Spinal cord (tissue), 9 donors: ENCODE measurements at regions not wholly inside any gene's neighbourhood (a gene's known extent, or its start where the extent isn't known, plus 50 kb on each side); places are given as distances from the start of the nearest gene placed in this dataset.

ENCODE experiments used
- DNase-seq, 6 donors: peaks; one replicate each; pipeline versions ENCODE4 v3.0.0 to v3.0.0-alpha.2; 2013 to 2015; ENCODE audit warnings: low spot score in 6 of 6, low read depth in 4 of 6
- H3K27ac ChIP-seq: one replicate; pipeline ENCODE4 v1.5.1; 2013; ENCODE audit warnings: low read depth, low read length, control low read depth
- H3K27me3 ChIP-seq: one replicate; pipeline ENCODE4 v1.6.1; 2013; ENCODE audit warnings: low read length; ENCODE audit not compliant: control insufficient read depth, insufficient read depth
- H3K36me3 ChIP-seq: one replicate; pipeline ENCODE4 v1.6.1; 2013; ENCODE audit warnings: low read length; ENCODE audit not compliant: control insufficient read depth, insufficient read depth
- H3K4me1 ChIP-seq: one replicate; pipeline ENCODE4 v1.6.1; 2013; ENCODE audit warnings: low read length; ENCODE audit not compliant: control insufficient read depth, insufficient read depth
- H3K4me3 ChIP-seq: one replicate; pipeline ENCODE4 v1.5.1; 2013; ENCODE audit warnings: low read depth, low read length, control low read depth
- H3K9me3 ChIP-seq: one replicate; pipeline ENCODE4 v1.6.1; 2013; ENCODE audit warnings: low read length; ENCODE audit not compliant: control insufficient read depth, insufficient read depth
- WGBS: methylation state at CpG from one replicate; pipeline ENCODE4 v1.1.5; 2013; ENCODE audit warnings: missing lambda C conversion rate; ENCODE audit not compliant: insufficient coverage; 5-methylcytosine and 5-hydroxymethylcytosine counted together
- donor health status: healthy.

DNA sequence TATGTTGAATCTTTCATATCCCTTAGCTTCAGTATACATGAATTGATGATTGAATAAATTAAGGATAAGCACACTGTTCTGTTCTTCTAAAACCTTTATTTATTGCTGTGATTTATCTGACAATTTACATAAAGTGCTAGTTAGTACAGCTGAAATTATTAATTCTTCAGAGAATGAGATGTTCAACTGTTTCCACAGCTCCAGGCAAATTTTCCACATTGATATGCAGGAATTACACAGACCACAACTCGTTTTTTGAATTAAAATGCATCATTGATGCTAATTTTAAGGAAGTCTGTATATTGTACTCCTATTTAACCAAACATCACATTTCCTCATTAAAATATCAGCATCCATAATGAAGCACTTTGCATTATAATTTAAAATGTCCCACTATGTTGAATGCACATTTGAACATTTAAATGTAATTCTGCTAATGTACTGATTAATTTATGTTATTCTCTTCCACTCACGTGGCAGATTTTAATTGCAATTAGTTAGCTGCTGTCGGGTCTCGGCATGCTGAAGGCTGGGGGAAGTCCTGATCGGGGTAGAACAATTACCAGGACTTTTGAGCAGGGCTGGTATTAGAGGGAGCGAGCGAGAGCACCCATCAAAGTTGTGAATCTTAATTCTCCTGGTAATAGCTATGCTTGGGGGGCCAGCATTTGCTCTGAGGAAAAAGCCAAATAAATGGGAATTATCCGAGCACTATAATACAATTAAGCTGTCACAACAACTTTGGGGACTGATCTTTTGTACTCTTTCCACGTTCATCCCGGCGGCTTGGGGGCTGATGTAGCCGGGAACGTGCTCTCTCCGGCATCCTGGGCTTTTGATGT is 136.7 kb upstream of the TMTC4 start:
- DNase-seq = peak in 2 of 6 donors; percentile 74 to 84
- no peak overlapping the region for H3K4me3 ChIP-seq
- 40% methylated on average over 1 of the region's 14 CpGs for WGBS

DNA sequence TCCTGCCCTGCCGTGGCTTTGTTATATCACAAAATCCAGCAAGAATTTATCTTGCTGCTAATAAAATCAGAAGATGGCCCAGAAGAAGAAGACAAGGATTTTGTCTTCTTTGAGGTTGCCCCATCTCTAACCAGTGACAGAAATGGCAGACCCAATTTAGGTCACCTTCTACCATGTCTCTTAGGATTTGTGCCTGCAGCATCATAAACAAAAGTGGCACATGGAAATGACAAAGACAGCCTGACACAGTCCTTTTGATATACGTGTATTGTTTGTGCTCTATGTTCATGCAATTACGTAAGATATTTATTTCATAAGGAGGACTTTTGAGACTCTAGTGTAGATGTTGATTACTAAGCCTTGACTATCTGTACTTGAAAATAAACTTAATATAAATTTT is 135.9 kb upstream of the TMTC4 start:
- Histone ChIP-seq H3K9me3 (no peaks in the 10 kb centered on the region), H3K27me3 (peaks cover 2% of the 10 kb centered on the region), H3K27ac (no peak overlapping the region), H3K36me3 (no peaks in the 10 kb centered on the region), H3K4me1 (peaks cover 5% of the 10 kb centered on the region), H3K4me3 (no peak overlapping the region)
- peak in 1 of 6 donors; percentile 12 for DNase-seq
- WGBS = no CpG with 5 or more reads among the region's 3 CpGs

More for the DNA sequence above, 136.7 kb upstream of the TMTC4 start:
- H3K9me3 ChIP-seq = no peaks in the 10 kb centered on the region
- H3K27ac ChIP-seq = no peak overlapping the region
- peaks cover 2% of the 10 kb centered on the region for H3K27me3 ChIP-seq
- H3K4me1 ChIP-seq = peaks cover 8% of the 10 kb centered on the region
- no peaks in the 10 kb centered on the region for H3K36me3 ChIP-seq

DNA sequence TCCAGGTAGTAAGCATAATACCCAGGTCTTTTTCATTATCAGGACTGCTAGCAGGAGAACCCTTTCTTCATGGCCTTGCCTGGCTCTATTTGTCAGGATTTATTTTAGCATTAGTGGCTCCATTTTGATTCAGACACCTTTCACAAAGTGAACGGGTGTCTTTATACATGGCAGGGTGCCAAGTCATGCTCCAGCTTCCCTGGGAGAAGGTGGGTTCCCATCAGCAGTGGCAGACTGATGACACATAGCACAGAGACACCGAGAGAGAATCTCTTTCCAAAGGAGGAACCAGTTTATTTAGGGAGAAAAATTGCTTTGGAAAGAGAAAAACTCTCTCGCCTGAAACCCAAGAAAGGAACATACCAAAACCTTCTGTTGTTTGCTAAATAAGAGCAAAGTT is 135.3 kb upstream of the TMTC4 start:
- no peak for DNase-seq
- peaks cover 5% of the 10 kb centered on the region for H3K4me1 ChIP-seq
- no peak overlapping the region for H3K4me3 ChIP-seq
- no CpG with 5 or more reads among the region's 3 CpGs for WGBS
- H3K9me3 ChIP-seq = no peaks in the 10 kb centered on the region
- no peak overlapping the region for H3K27ac ChIP-seq
- H3K36me3 ChIP-seq = no peaks in the 10 kb centered on the region
- peaks cover 2% of the 10 kb centered on the region for H3K27me3 ChIP-seq

DNA sequence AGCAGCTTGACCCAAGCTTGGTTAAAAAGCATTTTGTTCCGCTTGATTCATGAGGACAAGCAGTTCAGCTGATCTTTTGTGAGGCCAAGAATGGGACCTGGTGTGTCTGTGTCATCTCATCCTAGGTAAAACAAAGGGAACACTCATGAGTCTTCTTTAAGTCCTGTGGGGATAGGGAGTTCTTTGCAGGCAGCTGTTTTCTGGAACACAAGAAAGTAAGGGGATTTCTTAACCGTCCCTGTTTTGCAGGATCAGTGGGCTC is 134.5 kb upstream of the TMTC4 start:
- Histone ChIP-seq H3K4me3 (no peak overlapping the region), H3K27ac (no peak overlapping the region), H3K9me3 (no peaks in the 10 kb centered on the region), H3K4me1 (peaks cover 5% of the 10 kb centered on the region), H3K36me3 (no peaks in the 10 kb centered on the region), H3K27me3 (peaks cover 2% of the 10 kb centered on the region)
- no peak for DNase-seq
- 70% methylated on average over 2 of the region's 2 CpGs for WGBS

DNA sequence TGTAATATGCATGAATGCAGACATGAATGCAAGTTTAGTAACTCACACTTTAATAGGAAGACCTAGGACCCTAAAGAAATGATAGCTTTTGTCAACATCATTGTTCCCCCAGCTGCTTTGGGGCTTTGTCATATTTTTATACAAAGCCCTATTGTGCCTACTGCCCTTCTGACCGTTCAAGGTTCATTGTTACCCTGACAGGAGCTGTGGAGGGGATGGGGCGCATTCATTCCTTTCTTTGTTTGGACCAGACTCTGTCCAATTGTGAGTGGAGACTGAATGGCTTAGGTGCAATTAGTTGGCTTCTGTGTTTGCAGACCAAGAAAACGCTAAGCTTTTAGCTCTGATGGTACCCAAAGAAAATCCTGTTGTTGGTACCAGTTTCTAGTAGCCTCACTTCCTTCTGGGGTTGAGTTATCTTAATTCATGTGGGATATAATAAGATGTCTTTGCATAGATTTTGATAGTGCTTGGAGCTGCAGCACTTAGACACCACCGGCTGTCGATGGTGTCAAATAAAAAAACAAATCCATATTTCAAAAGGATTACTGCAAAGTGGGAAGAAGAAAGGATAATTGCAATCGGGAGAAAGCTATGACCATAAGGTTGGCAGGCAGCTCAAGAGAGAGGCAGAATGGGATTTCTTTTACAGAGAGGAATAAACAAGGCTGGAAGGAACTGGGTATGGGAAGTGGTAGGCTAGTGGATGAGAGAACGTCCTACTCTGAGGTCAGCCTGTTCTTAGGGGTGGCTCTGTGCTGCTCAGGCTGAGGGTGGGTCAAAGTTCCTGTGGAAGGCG is 133.9 kb upstream of the TMTC4 start:
- Histone ChIP-seq H3K9me3 (no peaks in the 10 kb centered on the region), H3K27me3 (peaks cover 2% of the 10 kb centered on the region), H3K27ac (no peak overlapping the region), H3K4me1 (peaks cover 5% of the 10 kb centered on the region), H3K36me3 (no peaks in the 10 kb centered on the region), H3K4me3 (no peak overlapping the region)
- 47% methylated on average over 5 of the region's 8 CpGs for WGBS
- DNase-seq = peak in 1 of 6 donors; percentile 46

DNA sequence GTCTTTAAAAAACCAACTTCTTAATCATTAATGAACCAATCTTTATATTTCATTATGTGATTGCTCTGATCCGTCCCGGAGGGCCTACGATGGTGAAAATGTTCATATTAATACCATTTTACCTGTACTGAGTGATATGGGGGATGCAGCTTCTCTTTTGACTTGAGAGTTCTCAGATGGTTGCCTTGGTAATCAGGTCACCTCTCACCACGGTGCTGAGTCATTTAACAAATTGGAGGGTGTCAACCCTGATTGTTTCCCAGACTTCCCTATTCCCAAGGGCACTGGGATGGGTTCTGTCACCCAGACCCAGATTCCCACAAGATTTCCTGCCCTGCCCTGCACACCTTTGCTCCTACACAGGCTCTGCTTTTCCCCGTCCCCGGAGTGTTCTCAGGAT is 128.5 kb upstream of the TMTC4 start:
- no peaks in the 10 kb centered on the region for H3K9me3 ChIP-seq
- no peak overlapping the region for H3K27ac ChIP-seq
- no peaks in the 10 kb centered on the region for H3K36me3 ChIP-seq
- H3K27me3 ChIP-seq = no peaks in the 10 kb centered on the region
- DNase-seq = no peak
- no peak overlapping the region for H3K4me3 ChIP-seq
- 0% methylated on average over 1 of the region's 6 CpGs for WGBS
- H3K4me1 ChIP-seq = peaks cover 3% of the 10 kb centered on the region

DNA sequence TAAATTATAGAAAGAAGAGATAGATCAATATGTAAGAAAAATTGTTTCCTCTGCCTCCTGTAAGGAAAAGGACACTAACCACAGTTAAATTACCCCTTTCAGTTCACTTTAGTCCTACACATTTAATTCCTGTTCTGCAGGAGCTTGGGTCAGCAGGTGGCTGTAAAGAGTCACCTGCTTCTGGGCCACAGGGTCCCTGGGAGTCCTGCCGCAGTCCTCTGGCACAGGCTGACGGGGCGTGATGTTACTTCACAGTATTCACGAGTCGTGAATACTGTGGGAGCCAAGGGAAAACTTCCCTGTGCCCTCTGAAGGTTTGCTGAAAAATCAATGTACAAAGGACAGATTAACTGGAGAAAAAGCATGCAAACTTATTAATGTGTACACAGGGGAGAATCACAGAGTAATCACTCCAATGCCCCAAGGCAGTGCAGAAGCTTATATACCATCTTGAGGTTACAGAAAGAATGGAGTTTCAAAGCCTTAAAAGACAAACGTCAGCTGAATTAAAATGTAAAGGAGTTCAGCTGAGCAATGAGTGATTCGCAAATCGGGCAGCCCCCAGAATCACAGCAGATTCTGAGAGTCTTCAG is 125.8 kb upstream of the TMTC4 start:
- Histone ChIP-seq H3K4me1 (peaks cover 3% of the 10 kb centered on the region), H3K4me3 (no peak overlapping the region), H3K9me3 (no peaks in the 10 kb centered on the region), H3K27ac (no peak overlapping the region), H3K36me3 (no peaks in the 10 kb centered on the region), H3K27me3 (no peaks in the 10 kb centered on the region)
- peak in 1 of 6 donors; percentile 32 for DNase-seq
- WGBS = 57% methylated on average over 3 of the region's 8 CpGs

DNA sequence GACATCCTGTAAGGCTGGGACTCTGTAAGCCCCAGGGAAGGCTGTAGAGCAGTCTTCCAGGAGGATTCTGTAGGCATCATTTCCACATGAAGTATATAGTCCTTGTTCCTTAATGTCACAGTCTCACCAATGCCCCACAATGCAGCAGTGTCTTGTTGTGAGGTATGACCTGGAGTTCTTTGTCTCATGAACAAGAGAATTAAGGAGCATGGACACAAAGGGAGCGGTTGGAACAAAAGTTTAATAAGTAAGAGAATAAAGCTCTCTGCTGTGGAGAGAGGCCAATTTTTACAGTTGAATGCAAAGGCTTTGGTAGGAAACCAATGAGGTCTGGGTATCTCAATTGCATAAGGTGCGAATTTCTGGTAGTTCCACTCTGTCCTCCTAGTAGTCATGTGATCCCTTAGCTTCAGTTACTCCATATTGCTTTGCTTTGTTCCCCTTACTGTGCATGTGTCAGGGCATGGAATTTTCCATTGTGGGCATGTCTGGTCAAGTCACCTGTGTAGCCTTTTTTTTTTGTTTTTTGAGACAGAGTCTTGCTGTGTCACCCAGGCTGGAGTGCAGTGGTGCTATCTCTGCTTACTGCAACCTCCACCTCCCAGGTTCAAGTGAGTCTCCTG is 124.3 kb upstream of the TMTC4 start:
- 100% methylated on average over 2 of the region's 2 CpGs for WGBS
- no peak for DNase-seq
- Histone ChIP-seq H3K9me3 (no peaks in the 10 kb centered on the region), H3K4me3 (no peak overlapping the region), H3K27ac (no peak overlapping the region), H3K36me3 (no peaks in the 10 kb centered on the region), H3K4me1 (peaks cover 3% of the 10 kb centered on the region), H3K27me3 (no peaks in the 10 kb centered on the region)

DNA sequence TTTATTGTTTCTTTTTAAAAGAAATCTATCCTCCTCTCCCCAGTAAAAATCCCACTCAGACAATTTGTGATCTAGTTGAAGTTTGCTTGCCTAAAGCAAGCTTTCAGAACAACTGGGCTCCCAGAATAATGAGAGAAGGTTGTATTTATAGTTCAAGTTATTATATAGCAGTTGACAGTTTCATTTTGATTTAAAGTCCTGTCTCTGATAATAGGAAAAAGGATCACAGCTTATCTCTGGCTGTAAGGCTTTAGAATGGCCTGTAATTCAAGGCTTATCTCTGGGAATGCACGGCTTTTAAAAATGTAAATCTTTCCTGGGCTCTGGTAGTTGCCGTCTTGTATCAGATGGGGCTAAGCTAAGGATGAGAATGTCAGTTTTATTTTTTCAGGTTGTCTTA is 123.3 kb upstream of the TMTC4 start:
- Histone ChIP-seq H3K4me3 (no peak overlapping the region), H3K4me1 (peaks cover 3% of the 10 kb centered on the region), H3K9me3 (no peaks in the 10 kb centered on the region), H3K36me3 (no peaks in the 10 kb centered on the region), H3K27me3 (no peaks in the 10 kb centered on the region), H3K27ac (no peak overlapping the region)
- DNase-seq = no peak
- WGBS = 25% methylated on average over 1 of the region's 2 CpGs
